A673 (cell line): ENCODE measurements at regions not wholly inside any gene's neighbourhood (a gene's known extent, or its start where the extent isn't known, plus 50 kb on each side); places are given as distances from the start of the nearest gene placed in this dataset.

Experiments
- CTCF ChIP-seq: fragments of 300-800, 200-600 bp; sonication (generic); conservative IDR thresholded peaks from 2 replicates; pipeline ENCODE4 v1.5.1; 2017; ENCODE audit warnings: low read depth, mild to moderate bottlenecking, antibody characterized with exemption, low read length, moderate library complexity, mixed read lengths
- EZH2 ChIP-seq: fragments of 200-600 bp; sonication (generic); IDR thresholded peaks from 2 replicates; pipeline ENCODE4 v1.6.1; 2017; ENCODE audit warnings: borderline replicate concordance, low read depth, mild to moderate bottlenecking, mixed read lengths, antibody characterized with exemption, low read length; ENCODE audit not compliant: poor library complexity, severe bottlenecking

DNA sequence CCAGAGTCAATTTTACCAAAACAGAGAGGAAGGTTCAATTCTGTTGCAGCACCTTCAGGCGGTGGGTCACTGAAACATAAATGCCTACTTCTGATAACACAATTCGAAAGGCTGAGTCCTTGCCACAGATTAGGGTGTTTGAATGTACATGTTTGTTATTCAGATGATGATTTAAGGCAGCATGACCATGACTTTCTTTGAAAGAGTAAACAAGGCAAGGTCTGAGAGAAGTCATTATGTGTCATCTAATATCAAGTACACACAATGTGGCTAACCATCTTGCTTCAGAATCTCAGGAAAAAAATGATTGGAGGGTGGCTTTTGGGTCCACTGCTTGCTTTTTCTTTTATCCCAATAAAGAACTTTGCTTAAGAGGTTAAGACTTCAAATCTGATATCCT is 457.5 kb downstream of the TAF11L14 start:
- TF ChIP-seq CTCF (no peak), EZH2 (no peak)
